Lower leg skin (tissue), 3 donors: ENCODE measurements at regions not wholly inside any gene's neighbourhood (a gene's known extent, or its start where the extent isn't known, plus 50 kb on each side); places are given as distances from the start of the nearest gene placed in this dataset.

Experiments
- CTCF ChIP-seq, 3 donors: fragments of 450-650 bp; IDR thresholded peaks; one replicate each; pipeline ENCODE4 v1.5.1; 2016; ENCODE audit warnings: antibody characterized with exemption in 3 of 3, mild to moderate bottlenecking in 3 of 3, moderate library complexity in 2 of 3
- POLR2A ChIP-seq, 2 donors: fragments of 450-650 bp; IDR thresholded peaks; one replicate each; pipeline ENCODE4 v1.6.1; 2016 to 2017; ENCODE audit warnings: antibody characterized with exemption in 2 of 2, mild to moderate bottlenecking in 1 of 2, moderate library complexity in 1 of 2

GRCh38 chr18:37672932-37673595 is 107.5 kb upstream of the CELF4 start:
- TF ChIP-seq CTCF (IDR thresholded peaks at IDR 0.05) = no peak
- no peak for TF ChIP-seq POLR2A (IDR thresholded peaks at IDR 0.05)
